ENCODE measurements at regions not wholly inside any gene's neighbourhood (a gene's known extent, or its start where the extent isn't known, plus 50 kb on each side); places are given as distances from the start of the nearest gene placed in this dataset.
"Not testable (repeated sequence)": the region's sequence is repeated elsewhere in the genome, so short reads cannot be mapped to it uniquely, and the experiment has no call there.

DNA sequence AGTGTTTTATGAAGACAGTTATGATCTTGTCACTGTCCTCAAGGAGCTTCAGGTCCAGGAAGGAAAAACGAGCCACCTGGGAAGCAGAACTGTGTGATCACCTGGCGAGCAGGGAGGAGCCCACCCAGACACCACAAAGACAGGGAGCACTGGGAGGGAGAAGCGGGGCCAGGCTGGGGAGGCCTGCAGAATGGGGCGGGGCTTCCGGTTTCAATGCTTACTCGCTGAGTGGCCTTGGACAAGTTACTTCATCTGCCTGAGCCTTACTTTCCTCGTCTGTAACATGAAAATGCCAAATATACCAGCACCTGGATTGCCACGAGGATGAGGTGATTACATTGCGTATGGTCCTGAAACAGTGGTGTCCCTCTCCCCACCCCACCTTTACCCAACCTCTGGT is 227.5 kb downstream of the ANKRD30B start:
- H3K27me3 ChIP-seq (ENCODE audit: insufficient read depth, low read length): no peaks in the 10 kb centered on the region
- no peak overlapping the region for H3K27ac ChIP-seq (ENCODE audit: low read depth, low read length)
- no peaks in the 10 kb centered on the region for H3K36me3 ChIP-seq (ENCODE audit: insufficient read depth, low read length)
- H3K4me1 ChIP-seq (ENCODE audit: insufficient read depth, low read length): no peaks in the 10 kb centered on the region
- peaks cover 85% of the 10 kb centered on the region for H3K9me3 ChIP-seq (ENCODE audit: insufficient read depth, low read depth, low read length)
- H3K4me3 ChIP-seq (ENCODE audit: low read length): no peak overlapping the region
- 77% methylated on average over 9 of the region's 9 CpGs for WGBS
- H3K9ac ChIP-seq (ENCODE audit: low read depth, low read length): no peak overlapping the region

DNA sequence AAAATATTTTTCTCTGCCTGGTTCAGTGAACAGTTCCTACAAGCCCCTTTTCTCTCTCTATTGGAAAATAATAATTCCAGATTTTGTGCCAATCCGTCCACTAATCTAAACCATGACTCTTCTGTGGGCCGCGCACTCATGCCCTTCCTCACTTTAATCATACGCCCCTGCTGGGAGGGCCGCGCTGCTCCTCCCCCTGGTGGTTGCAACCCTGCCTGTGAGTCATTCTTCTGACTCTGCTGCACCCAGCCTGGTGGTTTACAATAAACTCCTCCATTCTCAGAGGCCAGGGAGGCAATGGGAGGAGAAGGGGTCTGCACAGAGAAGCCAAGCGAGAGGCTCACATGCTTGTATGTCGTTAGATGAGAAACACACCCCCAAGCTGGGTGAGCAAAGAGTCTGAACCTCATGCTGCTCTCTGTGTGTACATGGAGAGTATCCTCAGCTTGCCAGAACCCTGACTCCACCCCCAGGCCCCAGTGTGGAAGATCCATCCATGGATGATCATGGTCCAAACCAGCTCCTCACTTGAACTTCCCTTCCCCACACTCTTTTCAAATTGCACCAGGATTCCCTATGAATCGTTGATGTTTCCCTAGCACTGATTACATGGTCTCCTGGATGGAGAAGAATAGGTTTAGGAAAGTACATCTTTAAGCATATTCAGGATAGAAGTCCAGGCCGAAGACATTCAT is 228.9 kb downstream of the ANKRD30B start:
- no peak overlapping the region for H3K27ac ChIP-seq (ENCODE audit: low read depth, low read length)
- H3K4me3 ChIP-seq (ENCODE audit: low read length): no peak overlapping the region
- peaks cover 82% of the 10 kb centered on the region for H3K9me3 ChIP-seq (ENCODE audit: insufficient read depth, low read depth, low read length)
- H3K4me1 ChIP-seq (ENCODE audit: insufficient read depth, low read length): no peaks in the 10 kb centered on the region
- no peak overlapping the region for H3K9ac ChIP-seq (ENCODE audit: low read depth, low read length)
- no peaks in the 10 kb centered on the region for H3K27me3 ChIP-seq (ENCODE audit: insufficient read depth, low read length)
- 81% methylated on average over 10 of the region's 10 CpGs for WGBS
- H3K36me3 ChIP-seq (ENCODE audit: insufficient read depth, low read length): no peaks in the 10 kb centered on the region

DNA sequence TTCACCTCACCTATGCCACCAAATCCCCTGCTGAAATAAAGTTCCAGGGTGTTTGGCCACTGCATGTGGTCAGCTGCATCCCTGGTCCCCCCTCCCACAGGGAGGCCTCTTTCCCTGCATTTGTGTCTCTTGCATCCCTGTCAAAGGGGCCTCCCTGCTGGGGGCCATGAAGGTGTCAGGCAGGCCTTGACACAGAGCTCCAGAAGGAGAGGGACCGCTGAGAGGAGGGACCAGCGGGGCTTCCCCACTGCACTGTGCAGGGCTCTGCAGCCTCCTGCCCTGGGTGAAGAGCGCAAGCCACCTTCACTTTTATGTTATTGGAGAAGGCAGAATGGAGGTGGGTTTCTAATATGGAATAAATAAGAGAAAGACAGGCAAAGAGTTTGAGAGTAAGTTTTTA is 230.2 kb downstream of the ANKRD30B start:
- no peaks in the 10 kb centered on the region for H3K36me3 ChIP-seq (ENCODE audit: insufficient read depth, low read length)
- 88% methylated on average over 3 of the region's 3 CpGs for WGBS
- no peak overlapping the region for H3K4me3 ChIP-seq (ENCODE audit: low read length)
- H3K4me1 ChIP-seq (ENCODE audit: insufficient read depth, low read length): no peaks in the 10 kb centered on the region
- no peak overlapping the region for H3K9ac ChIP-seq (ENCODE audit: low read depth, low read length)
- no peaks in the 10 kb centered on the region for H3K27me3 ChIP-seq (ENCODE audit: insufficient read depth, low read length)
- peaks cover 74% of the 10 kb centered on the region for H3K9me3 ChIP-seq (ENCODE audit: insufficient read depth, low read depth, low read length)
- H3K27ac ChIP-seq (ENCODE audit: low read depth, low read length): no peak overlapping the region

DNA sequence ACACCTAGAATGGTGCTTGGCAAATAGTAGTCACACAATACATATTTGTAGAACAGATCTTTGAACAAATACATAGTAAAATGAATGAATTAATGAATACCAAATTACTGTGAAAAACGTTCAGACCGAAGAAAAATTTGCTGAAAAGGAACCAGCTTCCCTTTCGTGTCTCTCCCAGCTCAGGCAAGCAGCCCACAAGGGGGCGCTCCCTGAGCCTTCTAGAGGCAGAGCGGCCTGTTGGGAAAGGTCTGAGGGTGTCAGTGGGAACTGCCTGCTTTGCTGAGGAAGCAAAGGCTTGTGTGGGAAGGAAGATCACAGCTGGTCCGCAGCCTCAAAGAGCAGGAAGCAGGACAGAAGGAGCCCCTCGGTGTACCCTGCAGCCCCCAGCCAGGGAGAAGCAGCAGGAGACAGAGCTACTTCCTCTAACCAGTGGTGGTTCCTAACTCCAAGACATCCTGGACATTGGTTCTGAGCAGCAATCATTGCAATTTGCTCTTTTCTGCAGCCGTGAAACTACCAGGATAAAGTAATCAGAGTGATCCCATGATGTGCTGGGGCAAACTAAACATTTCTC is 231.1 kb downstream of the ANKRD30B start:
- no peak overlapping the region for H3K4me3 ChIP-seq (ENCODE audit: low read length)
- no peaks in the 10 kb centered on the region for H3K4me1 ChIP-seq (ENCODE audit: insufficient read depth, low read length)
- no peak overlapping the region for H3K9ac ChIP-seq (ENCODE audit: low read depth, low read length)
- H3K27me3 ChIP-seq (ENCODE audit: insufficient read depth, low read length): no peaks in the 10 kb centered on the region
- H3K36me3 ChIP-seq (ENCODE audit: insufficient read depth, low read length): no peaks in the 10 kb centered on the region
- H3K9me3 ChIP-seq (ENCODE audit: insufficient read depth, low read depth, low read length): peaks cover 66% of the 10 kb centered on the region
- no peak overlapping the region for H3K27ac ChIP-seq (ENCODE audit: low read depth, low read length)
- 66% methylated on average over 8 of the region's 8 CpGs for WGBS

DNA sequence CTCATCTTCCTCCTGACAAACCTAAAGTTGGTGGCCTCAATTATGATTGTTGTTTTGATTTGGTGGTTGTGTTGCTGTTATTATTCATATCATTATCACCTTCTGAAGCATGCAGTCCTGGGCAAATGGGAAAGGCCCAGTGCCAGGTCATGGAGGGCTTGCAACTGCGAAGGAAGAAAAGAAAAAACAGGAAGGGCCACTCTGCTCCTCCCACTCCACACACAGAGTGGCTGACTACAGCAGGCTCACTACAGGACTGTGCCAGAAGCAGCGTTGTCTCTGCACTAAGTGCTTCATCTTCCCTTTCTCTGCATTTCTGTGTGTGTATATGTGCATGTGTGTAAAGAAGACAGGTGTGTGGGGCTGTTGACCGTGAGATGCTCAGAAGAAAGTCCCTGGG is 231.9 kb downstream of the ANKRD30B start:
- H3K9ac ChIP-seq (ENCODE audit: low read depth, low read length): no peak overlapping the region
- no peak overlapping the region for H3K4me3 ChIP-seq (ENCODE audit: low read length)
- no peaks in the 10 kb centered on the region for H3K4me1 ChIP-seq (ENCODE audit: insufficient read depth, low read length)
- H3K9me3 ChIP-seq (ENCODE audit: insufficient read depth, low read depth, low read length): peaks cover 59% of the 10 kb centered on the region
- 72% methylated on average over 3 of the region's 3 CpGs for WGBS
- H3K36me3 ChIP-seq (ENCODE audit: insufficient read depth, low read length): no peaks in the 10 kb centered on the region
- H3K27me3 ChIP-seq (ENCODE audit: insufficient read depth, low read length): no peaks in the 10 kb centered on the region
- no peak overlapping the region for H3K27ac ChIP-seq (ENCODE audit: low read depth, low read length)

DNA sequence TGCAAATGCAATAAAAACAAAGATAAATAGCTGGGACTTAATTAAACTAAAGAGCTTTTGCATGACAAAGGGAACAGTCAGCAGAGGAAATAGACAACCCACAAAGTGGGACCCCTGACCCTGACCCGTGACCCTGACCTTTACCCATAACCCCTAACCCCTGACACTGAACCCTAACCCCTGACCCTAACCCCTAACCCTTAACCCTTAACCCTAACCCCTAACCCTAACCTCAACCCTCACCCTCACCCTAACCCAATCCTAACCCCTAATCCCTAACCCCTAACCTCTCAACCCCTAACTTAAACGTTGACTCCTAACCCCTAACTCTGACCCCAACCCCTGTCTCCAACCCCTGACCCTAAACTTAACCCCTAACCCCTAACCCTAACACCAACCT is 236.6 kb downstream of the ANKRD30B start:
- H3K9ac ChIP-seq (ENCODE audit: low read depth, low read length); H3K27me3 ChIP-seq (ENCODE audit: insufficient read depth, low read length); H3K27ac ChIP-seq (ENCODE audit: low read depth, low read length); H3K4me1 ChIP-seq (ENCODE audit: insufficient read depth, low read length); H3K4me3 ChIP-seq (ENCODE audit: low read length); H3K36me3 ChIP-seq (ENCODE audit: insufficient read depth, low read length): not testable (repeated sequence)
- 46% methylated on average over 2 of the region's 2 CpGs for WGBS
- H3K9me3 ChIP-seq (ENCODE audit: insufficient read depth, low read depth, low read length): peaks cover 32% of the 10 kb centered on the region

DNA sequence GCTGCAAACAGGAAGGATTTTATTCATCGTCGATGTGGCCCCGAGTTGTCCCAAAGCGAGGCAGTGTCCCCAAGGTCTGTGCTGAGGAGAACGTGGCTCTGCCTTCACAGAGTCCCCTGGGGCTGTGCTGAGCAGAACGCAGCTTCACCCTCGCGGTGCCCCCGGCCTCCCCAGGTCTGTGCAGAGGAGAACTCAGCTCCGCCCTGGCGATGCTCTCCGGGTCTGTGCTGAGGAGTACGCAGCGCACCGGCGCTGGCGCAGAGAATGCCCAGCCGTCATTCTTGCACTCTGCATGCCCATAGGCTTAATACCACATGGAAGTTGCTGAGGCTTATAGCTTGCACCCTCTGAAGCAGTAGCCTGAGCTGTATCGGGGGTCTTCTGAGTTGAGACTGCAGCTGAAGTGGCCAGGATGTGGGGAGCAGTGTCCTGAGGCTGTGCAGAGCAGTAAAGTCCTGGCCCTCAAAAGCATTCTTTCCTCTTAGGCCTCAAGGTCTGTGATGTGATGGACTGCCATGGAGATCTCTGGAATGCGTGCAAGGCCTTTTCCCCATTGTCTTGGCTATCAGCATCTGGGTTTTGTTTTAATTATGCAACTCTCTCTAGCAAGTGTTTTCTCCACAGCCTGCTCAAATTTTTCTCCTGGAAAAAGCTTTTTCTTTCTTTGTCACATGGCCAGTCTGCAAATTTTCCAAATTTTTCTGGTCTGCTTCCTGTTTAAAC is 237.5 kb downstream of the ANKRD30B start:
- peaks cover 31% of the 10 kb centered on the region for H3K9me3 ChIP-seq (ENCODE audit: insufficient read depth, low read depth, low read length)
- H3K4me3 ChIP-seq (ENCODE audit: low read length); H3K4me1 ChIP-seq (ENCODE audit: insufficient read depth, low read length); H3K36me3 ChIP-seq (ENCODE audit: insufficient read depth, low read length); H3K9ac ChIP-seq (ENCODE audit: low read depth, low read length); H3K27ac ChIP-seq (ENCODE audit: low read depth, low read length); H3K27me3 ChIP-seq (ENCODE audit: insufficient read depth, low read length): not testable (repeated sequence)
- 86% methylated on average over 20 of the region's 20 CpGs for WGBS

DNA sequence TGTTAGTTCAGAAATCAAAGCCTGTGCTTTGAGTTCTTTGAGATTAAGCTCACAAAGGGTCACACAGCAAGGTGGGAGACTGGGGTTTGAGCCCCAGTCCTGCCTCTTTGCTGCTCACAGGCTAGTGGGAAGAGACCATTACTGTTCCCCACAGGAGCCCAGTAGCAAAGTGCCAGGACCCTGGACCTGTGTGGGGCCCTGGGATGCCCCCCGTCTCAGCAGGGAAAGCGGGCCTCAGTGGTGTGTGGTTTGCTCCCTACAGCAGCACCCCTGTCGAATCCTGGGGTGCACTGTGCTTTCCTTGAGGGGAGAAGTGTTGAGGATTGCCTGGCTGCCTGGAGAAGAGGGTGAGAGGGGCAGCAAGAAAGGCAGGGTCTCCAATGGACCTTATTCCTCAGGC is 239.4 kb downstream of the ANKRD30B start:
- H3K36me3 ChIP-seq (ENCODE audit: insufficient read depth, low read length); H3K27me3 ChIP-seq (ENCODE audit: insufficient read depth, low read length); H3K4me1 ChIP-seq (ENCODE audit: insufficient read depth, low read length); H3K4me3 ChIP-seq (ENCODE audit: low read length); H3K9ac ChIP-seq (ENCODE audit: low read depth, low read length); H3K27ac ChIP-seq (ENCODE audit: low read depth, low read length): not testable (repeated sequence)
- peaks cover 33% of the 10 kb centered on the region; the same call in 1 of the 2 replicates for H3K9me3 ChIP-seq (ENCODE audit: insufficient read depth, low read depth, low read length)
- WGBS: 69% methylated on average over 3 of the region's 3 CpGs

DNA sequence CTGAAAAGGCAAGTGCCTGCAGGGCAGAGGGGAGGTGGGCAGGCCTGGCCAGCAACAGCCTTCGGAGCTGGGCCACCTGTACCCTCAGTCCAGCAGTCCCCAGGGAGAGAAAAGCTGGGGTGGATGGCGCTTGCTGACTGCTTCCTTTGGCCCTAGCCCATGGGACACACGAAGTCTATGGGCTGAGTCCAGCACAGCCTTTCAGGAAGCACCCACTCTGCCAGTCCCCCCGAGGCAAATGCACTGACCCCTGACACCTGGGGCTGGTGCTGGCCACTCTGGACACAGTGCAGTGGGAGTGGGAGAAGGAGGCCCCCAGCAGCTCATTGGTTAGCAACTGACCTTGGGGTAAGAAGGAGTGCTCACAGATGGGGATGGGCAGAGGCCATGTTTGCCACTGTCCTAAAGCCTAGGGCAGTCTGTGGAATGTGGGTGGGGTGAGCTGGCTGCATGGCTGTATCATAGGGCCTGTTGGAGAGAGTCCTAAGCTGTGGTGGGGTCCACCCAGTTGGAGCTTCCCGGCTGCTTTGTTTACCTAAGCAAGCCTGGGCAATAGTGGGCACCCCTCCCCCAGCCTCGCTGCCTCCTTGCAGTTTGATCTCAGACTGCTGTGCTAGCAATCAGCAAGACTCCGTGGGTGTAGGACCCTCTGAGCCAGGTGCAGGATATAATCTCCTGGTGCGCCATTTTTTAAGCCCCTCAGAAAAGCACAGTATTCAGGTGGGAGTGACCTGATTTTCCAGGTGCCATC is 240.2 kb downstream of the ANKRD30B start:
- WGBS: 50% methylated on average over 6 of the region's 8 CpGs
- H3K4me3 ChIP-seq (ENCODE audit: low read length): not testable (repeated sequence)
- peaks cover 38% of the 10 kb centered on the region; the same call in 1 of the 2 replicates for H3K9me3 ChIP-seq (ENCODE audit: insufficient read depth, low read depth, low read length)

DNA sequence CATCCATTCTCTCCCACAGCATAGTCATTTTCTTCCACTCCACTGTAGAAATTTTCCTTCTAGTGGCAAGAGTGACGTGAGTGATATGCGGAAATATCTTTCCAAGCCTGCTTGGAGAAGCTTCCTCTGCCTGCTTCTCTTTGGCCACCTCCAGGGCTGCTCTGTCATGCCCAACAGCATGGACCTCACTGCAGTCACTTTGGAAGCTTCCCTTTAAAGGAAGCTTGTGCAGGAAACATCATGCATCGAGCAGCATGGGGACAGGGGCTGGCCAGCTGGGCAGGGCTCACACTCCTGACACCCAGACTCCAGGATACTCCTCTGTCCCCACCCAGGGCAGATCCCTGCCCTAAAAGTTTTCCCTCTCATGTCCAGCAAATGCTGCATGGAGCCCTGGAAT is 241.6 kb downstream of the ANKRD30B start:
- not testable (repeated sequence) for H3K9ac ChIP-seq (ENCODE audit: low read depth, low read length); H3K4me3 ChIP-seq (ENCODE audit: low read length); H3K4me1 ChIP-seq (ENCODE audit: insufficient read depth, low read length); H3K36me3 ChIP-seq (ENCODE audit: insufficient read depth, low read length); H3K27me3 ChIP-seq (ENCODE audit: insufficient read depth, low read length); H3K27ac ChIP-seq (ENCODE audit: low read depth, low read length)
- peaks cover 41% of the 10 kb centered on the region; the same call in 1 of the 2 replicates for H3K9me3 ChIP-seq (ENCODE audit: insufficient read depth, low read depth, low read length)
- 87% methylated on average over 3 of the region's 3 CpGs for WGBS

More for the DNA sequence above, 240.2 kb downstream of the ANKRD30B start:
- H3K4me1 ChIP-seq (ENCODE audit: insufficient read depth, low read length); H3K27me3 ChIP-seq (ENCODE audit: insufficient read depth, low read length); H3K27ac ChIP-seq (ENCODE audit: low read depth, low read length); H3K9ac ChIP-seq (ENCODE audit: low read depth, low read length); H3K36me3 ChIP-seq (ENCODE audit: insufficient read depth, low read length): not testable (repeated sequence)

DNA sequence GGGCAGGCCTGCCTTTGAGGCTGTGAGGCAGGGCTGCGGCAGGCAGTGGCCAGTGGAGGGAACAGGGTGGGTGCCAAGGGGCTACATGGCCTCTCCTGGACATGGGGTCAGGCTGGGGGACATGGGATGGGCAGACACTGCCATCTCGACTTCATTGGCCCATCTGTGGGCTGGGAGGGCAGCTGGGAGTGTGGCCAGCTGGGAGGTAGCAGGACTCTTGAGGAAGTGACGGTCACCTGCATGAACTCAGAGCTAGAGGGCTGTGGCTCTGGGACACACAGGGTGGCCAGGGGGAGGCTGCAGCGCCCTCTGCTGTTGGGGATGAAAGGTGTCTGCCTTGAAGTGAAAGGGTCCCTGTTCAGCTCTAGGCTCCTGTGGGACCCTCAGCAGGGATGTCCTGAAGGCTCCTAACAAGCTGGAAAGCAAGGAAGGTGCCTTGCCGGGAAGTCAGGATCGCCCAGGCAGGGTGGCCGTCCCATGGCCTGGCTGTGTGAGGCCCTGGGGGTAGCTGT is 244.0 kb downstream of the ANKRD30B start:
- H3K27ac ChIP-seq (ENCODE audit: low read depth, low read length); H3K9ac ChIP-seq (ENCODE audit: low read depth, low read length); H3K4me3 ChIP-seq (ENCODE audit: low read length); H3K4me1 ChIP-seq (ENCODE audit: insufficient read depth, low read length); H3K36me3 ChIP-seq (ENCODE audit: insufficient read depth, low read length); H3K27me3 ChIP-seq (ENCODE audit: insufficient read depth, low read length): not testable (repeated sequence)
- WGBS: 79% methylated on average over 7 of the region's 7 CpGs
- H3K9me3 ChIP-seq (ENCODE audit: insufficient read depth, low read depth, low read length): peaks cover 46% of the 10 kb centered on the region; the same call in 1 of the 2 replicates
